Stimulated activated naive CD8-positive, alpha-beta T cell treated with anti-CD3 and anti-CD28 coated beads, Interleukin-15, amount 100 ng/mL, for 72 hours (primary cell): ENCODE measurements at regions not wholly inside any gene's neighbourhood (a gene's known extent, or its start where the extent isn't known, plus 50 kb on each side); places are given as distances from the start of the nearest gene placed in this dataset.

ENCODE experiments used
- ATAC-seq: fragments of 150-1000 bp; cut with Tn5 transposase; 2 replicates; pipeline ENCODE4 v1.10.0; 2021; ENCODE audit warnings: mild to moderate bottlenecking, moderate library complexity
- DNase-seq, 2 donors: peaks; one replicate each; pipeline ENCODE4 v3.0.0; 2021 to 2022
- H3K27ac Mint-ChIP-seq, 2 donors: one replicate each; pipeline ENCODE4 v1.8.0; 2022; ENCODE audit warnings: mild to moderate bottlenecking in 2 of 2, mixed read lengths in 2 of 2, moderate library complexity in 2 of 2
- H3K27me3 Mint-ChIP-seq: one replicate; pipeline ENCODE4 v1.8.0; 2022; ENCODE audit warnings: mixed read lengths
- H3K4me1 Mint-ChIP-seq: one replicate; pipeline ENCODE4 v1.8.0; 2022; ENCODE audit warnings: mild to moderate bottlenecking, mixed read lengths
- H3K4me3 Mint-ChIP-seq, 2 donors: one replicate each; pipeline ENCODE4 v1.8.0; 2022; ENCODE audit warnings: mild to moderate bottlenecking in 2 of 2, mixed read lengths in 2 of 2, moderate library complexity in 1 of 2
- H3K9me3 Mint-ChIP-seq, 2 donors: one replicate each; pipeline ENCODE4 v1.8.0; 2022; ENCODE audit warnings: mixed read lengths in 2 of 2

GRCh38 chr4:186807808-186808629 is 84.4 kb upstream of the FAT1 start:
- no peak for DNase-seq
- H3K27me3 Mint-ChIP-seq = no peaks in the 10 kb centered on the region

DNA sequence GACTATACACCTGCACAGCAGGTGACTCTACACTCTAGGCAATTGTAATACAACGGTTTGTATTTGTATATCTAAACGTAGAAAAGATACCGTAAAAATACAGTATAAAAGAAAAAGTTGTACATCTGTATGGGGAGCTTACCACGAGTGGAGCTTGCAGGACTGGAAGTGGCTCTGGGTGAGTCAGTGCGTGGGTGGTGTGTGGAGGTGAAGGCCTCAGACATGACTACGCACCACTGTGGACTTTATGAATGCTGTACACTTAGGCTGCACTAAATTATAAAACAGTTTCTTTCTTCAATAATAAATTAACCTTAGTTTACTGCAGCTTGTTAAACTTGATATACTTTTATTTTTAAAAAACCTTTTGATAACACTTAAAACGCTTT is 85.0 kb upstream of the FAT1 start:
- H3K4me1 Mint-ChIP-seq = no peaks in the 10 kb centered on the region
- H3K9me3 Mint-ChIP-seq = peaks cover 0 to 10% of the 10 kb centered on the region in 2 donors
- H3K27me3 Mint-ChIP-seq = no peaks in the 10 kb centered on the region
- H3K4me3 Mint-ChIP-seq = no peak overlapping the region
- ATAC-seq = no peak
- DNase-seq = no peak
- no peak overlapping the region for H3K27ac Mint-ChIP-seq

More at GRCh38 chr4:186807808-186808629, 84.4 kb upstream of the FAT1 start:
- Mint-ChIP-seq H3K4me1 (no peaks in the 10 kb centered on the region), H3K9me3 (peaks cover 0 to 5% of the 10 kb centered on the region in 2 donors), H3K27ac (peak overlapping the region in 1 of 2 donors; percentile 19), H3K4me3 (no peak overlapping the region)
- ATAC-seq = no peak

DNA sequence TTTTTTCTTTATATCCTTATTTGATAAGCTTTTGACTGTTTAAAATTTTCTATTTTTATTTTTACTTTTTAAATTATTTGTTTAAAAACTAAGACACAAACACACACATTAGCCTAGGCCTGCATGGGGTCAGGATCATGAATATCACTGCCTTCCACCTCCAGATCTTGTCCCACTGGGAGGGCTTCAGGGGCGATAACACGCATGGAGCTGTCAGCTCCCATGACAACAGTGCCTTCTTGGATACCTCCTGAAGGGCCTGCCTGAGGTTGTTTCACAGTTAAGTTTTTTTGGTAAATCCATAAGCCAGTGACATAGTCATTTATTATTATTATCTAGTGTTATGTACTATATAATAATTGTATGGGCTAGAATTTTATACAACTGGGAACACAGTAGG is 85.4 kb upstream of the FAT1 start:
- Mint-ChIP-seq H3K9me3 (peaks cover 0 to 5% of the 10 kb centered on the region in 2 donors), H3K4me1 (no peaks in the 10 kb centered on the region)

DNA sequence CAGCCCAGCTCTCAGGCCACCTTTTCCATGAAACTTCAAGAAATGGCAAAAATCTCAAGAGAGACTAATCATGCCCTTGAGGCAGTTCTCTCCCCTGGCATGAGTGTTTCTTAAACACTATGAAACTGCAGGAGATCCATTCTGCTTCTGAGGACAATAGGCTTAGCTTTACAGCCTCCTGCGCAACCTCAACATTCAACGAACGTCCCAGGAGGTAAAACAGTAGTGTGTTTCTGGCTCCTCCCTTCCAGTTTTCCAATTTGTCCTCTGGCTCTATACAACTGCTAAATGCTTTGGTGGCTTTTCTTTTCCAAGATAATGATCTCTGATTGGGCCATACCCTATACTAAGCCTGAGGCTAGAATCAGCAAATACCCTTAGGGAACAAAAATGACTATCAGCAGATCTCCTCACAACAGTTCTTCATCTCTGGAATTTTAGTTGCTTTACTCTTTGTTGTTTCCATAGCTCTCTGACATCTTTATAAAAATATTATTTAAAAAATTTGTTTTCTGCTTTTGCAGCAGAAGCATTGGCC is 87.0 kb upstream of the FAT1 start:
- no peak for DNase-seq
- Mint-ChIP-seq H3K27me3 (no peaks in the 10 kb centered on the region), H3K4me1 (no peaks in the 10 kb centered on the region), H3K4me3 (no peak overlapping the region), H3K9me3 (peaks cover 0 to 5% of the 10 kb centered on the region in 2 donors), H3K27ac (no peak overlapping the region)
- no peak for ATAC-seq

More for the DNA sequence above, 85.4 kb upstream of the FAT1 start:
- ATAC-seq (no peak), DNase-seq (no peak)
- H3K27ac Mint-ChIP-seq = no peak overlapping the region
- no peaks in the 10 kb centered on the region for H3K27me3 Mint-ChIP-seq
- H3K4me3 Mint-ChIP-seq = no peak overlapping the region

DNA sequence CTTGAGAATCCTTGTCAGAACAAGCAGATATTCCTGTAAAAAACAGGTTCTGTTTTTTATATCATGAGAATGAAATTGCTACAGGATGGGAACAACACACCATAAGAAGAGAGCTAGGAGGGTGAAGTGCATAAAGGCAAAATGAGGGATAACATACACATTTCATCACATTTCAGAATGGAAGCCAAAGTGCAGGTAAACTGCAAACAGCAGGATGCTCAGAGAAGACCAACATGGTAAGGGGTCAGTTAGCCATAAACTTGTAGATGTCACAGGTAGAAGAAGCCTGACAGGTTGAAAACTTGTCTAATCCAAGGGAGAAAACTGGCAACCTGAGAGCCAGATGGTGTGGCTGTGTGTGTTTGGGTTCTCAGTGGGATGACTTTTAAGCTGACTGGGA is 88.9 kb upstream of the FAT1 start:
- Mint-ChIP-seq H3K4me3 (no peak overlapping the region), H3K27ac (no peak overlapping the region), H3K27me3 (no peaks in the 10 kb centered on the region), H3K4me1 (no peaks in the 10 kb centered on the region), H3K9me3 (peaks cover 0 to 5% of the 10 kb centered on the region in 2 donors)
- ATAC-seq (no peak), DNase-seq (no peak)

- ATAC-seq = no peak
- DNase-seq = no peak
- Mint-ChIP-seq H3K9me3 (peaks cover 0 to 5% of the 10 kb centered on the region in 2 donors), H3K4me3 (no peak overlapping the region), H3K27me3 (no peaks in the 10 kb centered on the region), H3K27ac (no peak overlapping the region), H3K4me1 (no peaks in the 10 kb centered on the region)
Observed at GRCh38 chr4:186813377-186814068, 89.9 kb upstream of the FAT1 start.

DNA sequence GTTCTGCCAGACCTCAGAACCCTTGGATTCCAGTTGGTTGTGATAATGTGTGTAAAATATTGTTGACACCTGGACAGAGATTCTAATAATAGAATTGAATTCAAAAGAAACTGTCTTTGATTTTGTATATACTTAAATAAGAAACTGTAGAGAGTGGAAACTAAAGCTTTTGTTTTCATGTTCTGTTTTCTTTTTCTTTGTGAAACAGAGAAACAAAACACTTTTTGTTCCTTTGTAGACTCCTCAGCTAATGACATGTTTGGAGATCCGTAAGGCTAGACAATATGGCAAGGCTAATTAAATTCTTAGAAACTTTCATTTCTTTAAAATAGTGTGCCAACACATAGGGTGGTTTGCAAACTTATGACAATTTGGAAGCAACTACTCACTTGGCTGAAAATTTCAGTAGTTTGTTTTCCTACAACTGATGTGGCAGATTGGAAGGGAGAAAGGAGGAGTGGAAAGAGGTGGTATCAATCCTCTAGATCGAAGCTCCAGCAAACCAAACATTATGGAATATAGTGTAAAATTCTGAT is 90.9 kb upstream of the FAT1 start:
- Mint-ChIP-seq H3K4me1 (no peaks in the 10 kb centered on the region), H3K27ac (no peak overlapping the region)

DNA sequence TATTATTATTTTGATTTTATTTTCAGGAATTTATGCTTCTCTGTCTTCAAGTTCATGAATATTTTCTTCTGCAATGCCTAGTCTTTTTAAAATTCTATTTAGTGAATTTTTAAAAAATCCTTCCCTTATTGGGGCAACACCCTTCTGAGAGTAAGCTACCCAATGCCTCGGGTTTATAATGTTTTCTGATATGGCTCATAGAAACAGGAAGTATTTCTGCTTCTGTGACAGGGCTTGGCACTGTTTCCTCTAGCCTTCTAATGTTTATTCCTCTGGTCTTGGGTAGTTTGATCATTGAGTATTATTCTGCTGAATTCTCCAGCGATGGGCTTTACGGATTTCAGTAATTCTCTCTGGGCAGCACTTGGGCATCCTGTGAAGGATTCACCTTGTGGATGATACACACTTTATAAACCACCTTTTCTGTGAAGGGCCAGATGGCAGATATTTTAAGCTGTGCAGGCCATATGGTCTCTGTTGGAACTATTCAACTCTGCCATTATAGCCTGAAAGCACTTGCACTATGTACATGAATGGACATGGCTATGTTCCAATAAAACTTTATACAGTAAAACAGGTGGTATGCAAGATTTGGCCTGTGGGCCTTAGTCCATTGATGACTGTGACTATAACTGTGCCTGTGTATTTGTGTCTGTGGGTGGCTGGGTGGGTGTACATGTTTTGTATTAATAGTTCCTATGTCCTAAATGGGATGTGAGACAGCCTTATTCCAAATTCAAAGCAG is 95.9 kb upstream of the FAT1 start:
- H3K9me3 Mint-ChIP-seq = peaks cover 0 to 8% of the 10 kb centered on the region in 2 donors
- no peak for ATAC-seq
- no peaks in the 10 kb centered on the region for H3K27me3 Mint-ChIP-seq
- no peak overlapping the region for H3K4me3 Mint-ChIP-seq
- no peak for DNase-seq
- H3K27ac Mint-ChIP-seq = no peak overlapping the region
- no peaks in the 10 kb centered on the region for H3K4me1 Mint-ChIP-seq

More for the DNA sequence above, 90.9 kb upstream of the FAT1 start:
- H3K27me3 Mint-ChIP-seq = no peaks in the 10 kb centered on the region
- H3K4me3 Mint-ChIP-seq = no peak overlapping the region
- ATAC-seq (no peak), DNase-seq (no peak)
- peaks cover 0 to 5% of the 10 kb centered on the region in 2 donors for H3K9me3 Mint-ChIP-seq

DNA sequence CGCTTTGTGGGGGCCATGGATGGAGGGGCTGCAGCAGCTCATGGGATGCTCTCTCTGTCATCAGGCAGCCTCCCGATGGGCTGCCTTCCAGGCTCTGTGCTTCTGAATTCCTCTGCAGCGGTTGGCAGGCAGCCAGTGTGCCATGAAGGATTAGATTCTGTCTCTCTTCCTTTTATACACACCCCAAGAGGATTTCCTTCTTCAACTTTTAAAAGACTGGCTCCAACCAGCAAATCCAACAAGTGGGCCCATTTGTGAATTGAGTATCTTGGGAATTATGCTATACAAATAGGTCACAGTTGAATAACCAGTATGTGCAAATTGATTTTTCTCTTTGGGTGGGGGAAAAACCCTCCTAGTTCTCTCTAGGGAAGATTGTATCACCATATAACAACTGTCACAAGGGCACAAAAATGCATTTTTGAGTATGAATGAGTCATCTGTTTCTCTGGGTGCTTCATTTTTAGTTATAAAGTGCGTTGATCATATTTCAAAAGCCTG is 96.8 kb upstream of the FAT1 start:
- no peak for DNase-seq
- peaks cover 0 to 8% of the 10 kb centered on the region in 2 donors for H3K9me3 Mint-ChIP-seq
- no peak overlapping the region for H3K27ac Mint-ChIP-seq
- no peak for ATAC-seq
- no peak overlapping the region for H3K4me3 Mint-ChIP-seq
- no peaks in the 10 kb centered on the region for H3K4me1 Mint-ChIP-seq
- H3K27me3 Mint-ChIP-seq = no peaks in the 10 kb centered on the region

GRCh38 chr4:186823989-186824388 is 100.3 kb upstream of the FAT1 start:
- Mint-ChIP-seq H3K4me3 (no peak overlapping the region), H3K9me3 (peaks cover 5 to 8% of the 10 kb centered on the region in 2 donors), H3K27ac (no peak overlapping the region), H3K27me3 (no peaks in the 10 kb centered on the region), H3K4me1 (no peaks in the 10 kb centered on the region)
- DNase-seq = no peak
- no peak for ATAC-seq

DNA sequence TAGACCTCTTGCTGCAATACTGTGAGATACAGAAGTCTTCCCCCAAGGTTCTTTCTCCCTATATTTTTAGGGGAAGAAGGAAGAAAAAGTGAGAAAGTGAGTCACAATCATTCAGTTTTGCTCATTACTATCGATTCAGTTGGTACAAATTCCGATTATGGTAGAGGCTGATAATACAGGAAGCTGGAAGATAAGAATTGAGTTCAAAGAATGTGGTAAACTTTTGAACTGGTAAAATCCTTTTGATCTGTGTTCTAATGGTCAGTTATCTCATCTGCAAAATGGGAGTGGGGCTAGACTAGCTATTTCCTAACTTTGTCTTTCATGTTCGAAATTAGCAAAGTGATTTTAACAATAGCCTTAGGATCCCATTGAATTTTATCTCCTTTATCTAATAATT is 101.4 kb upstream of the FAT1 start:
- Mint-ChIP-seq H3K27me3 (no peaks in the 10 kb centered on the region), H3K27ac (no peak overlapping the region), H3K9me3 (peaks cover 5 to 12% of the 10 kb centered on the region in 2 donors), H3K4me3 (no peak overlapping the region), H3K4me1 (no peaks in the 10 kb centered on the region)
- DNase-seq = no peak
- ATAC-seq = no peak

DNA sequence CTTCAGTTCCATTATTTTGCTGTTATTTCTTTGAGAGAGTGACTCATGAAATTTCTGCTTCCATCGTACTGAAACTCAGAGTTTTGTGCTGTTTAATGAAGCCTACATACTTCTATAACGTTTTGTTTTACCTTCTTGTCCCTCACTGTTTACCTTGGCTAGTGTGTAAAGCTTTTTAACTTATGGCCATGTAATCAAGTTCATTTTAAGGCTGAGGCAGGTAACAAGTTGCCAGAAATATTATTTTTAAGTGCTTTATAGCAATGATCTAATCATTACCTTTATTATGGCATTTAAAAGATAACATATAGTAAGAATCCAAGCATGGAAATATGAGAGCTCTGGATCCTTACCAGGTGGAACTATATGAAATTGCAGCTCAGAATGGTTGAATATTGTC is 102.3 kb upstream of the FAT1 start:
- Mint-ChIP-seq H3K27me3 (no peaks in the 10 kb centered on the region), H3K9me3 (peaks cover 5 to 16% of the 10 kb centered on the region in 2 donors), H3K27ac (no peak overlapping the region), H3K4me1 (no peaks in the 10 kb centered on the region), H3K4me3 (no peak overlapping the region)
- DNase-seq = no peak
- no peak for ATAC-seq

DNA sequence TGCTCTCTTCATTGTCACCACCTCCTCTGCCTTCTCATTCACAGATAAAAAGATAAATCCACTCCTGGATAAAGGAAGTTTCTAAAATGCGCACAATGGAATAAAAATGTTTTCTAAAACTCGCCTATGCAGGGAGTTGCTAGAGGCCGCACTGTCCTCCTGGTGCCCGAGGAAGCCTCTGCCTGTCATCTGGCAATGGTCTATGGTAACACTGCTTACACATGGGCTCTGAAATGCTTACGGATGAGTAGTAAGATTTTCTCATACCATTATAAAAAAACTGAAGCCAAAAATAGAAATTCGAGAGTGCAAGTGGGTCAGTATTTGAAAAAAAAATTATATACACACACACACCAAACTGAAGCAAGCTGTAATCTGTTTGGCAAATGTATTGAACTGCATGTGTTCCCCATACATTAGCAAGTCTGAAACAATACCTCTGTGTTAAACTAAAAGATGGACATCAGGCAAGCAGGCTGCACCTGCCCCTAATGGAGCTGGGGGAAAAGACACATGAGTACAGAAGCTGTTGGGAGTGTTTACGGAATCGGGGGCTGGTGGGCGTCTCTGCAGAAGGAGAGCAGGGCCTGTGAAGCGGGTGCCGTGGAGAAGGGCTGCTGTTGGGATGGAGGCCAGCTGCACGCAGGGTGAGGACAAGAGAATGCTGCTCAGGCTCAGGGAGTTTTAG is 103.3 kb upstream of the FAT1 start:
- Mint-ChIP-seq H3K4me1 (no peaks in the 10 kb centered on the region), H3K9me3 (peaks cover 5 to 8% of the 10 kb centered on the region in 2 donors), H3K4me3 (no peak overlapping the region), H3K27me3 (no peaks in the 10 kb centered on the region), H3K27ac (no peak overlapping the region)
- ATAC-seq (no peak), DNase-seq (no peak)

- ATAC-seq (no peak), DNase-seq (no peak)
- H3K9me3 Mint-ChIP-seq = peaks cover 5 to 7% of the 10 kb centered on the region in 2 donors
- H3K4me1 Mint-ChIP-seq = no peaks in the 10 kb centered on the region
- H3K27ac Mint-ChIP-seq = no peak overlapping the region
- H3K4me3 Mint-ChIP-seq = no peak overlapping the region
- no peaks in the 10 kb centered on the region for H3K27me3 Mint-ChIP-seq
Observed at GRCh38 chr4:186827534-186827897, 103.9 kb upstream of the FAT1 start.

GRCh38 chr4:186829097-186829496 is 105.4 kb upstream of the FAT1 start:
- no peak for ATAC-seq
- Mint-ChIP-seq H3K9me3 (peaks cover 7 to 10% of the 10 kb centered on the region in 2 donors), H3K27ac (no peak overlapping the region), H3K4me3 (no peak overlapping the region), H3K27me3 (no peaks in the 10 kb centered on the region), H3K4me1 (no peaks in the 10 kb centered on the region)
- no peak for DNase-seq
